ENCODE measurements at regions not wholly inside any gene's neighbourhood (a gene's known extent, or its start where the extent isn't known, plus 50 kb on each side); places are given as distances from the start of the nearest gene placed in this dataset.

DNA sequence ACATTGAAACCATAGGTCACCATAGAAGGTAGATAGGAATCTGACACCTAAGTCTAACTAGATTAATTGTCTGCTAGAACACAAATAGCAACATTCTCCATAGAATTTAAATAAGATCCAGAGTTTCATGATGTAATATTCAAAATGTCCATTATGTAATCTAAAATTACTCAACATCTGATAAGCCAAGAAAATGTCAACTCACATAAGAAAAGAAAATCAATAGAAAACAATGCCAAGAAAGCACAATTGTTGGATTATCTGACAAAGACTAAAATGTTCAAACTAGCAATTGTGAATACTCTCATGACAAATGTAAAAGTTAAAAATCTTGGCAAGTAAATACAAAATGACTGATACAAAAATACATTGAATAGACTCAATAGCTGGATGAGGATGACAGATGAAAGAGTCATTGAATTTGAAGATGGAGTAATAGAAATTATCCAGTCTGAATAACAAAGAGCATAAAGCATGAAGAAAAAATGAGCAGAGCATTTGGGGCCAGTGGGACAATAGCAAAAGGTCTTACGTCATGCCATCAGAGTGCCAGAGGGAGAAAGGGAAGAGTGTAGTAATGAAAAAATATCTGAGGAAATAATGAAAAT lies 358.6 kb downstream of the METTL4 start:
- no peak for DNase-seq (ENCODE audit: low read depth in 1 of 2, low spot score in 1 of 2)
- no peak overlapping the region for H3K4me3 ChIP-seq (replicated peaks; ENCODE audit: insufficient read depth, low read length)
- no peaks in the 10 kb centered on the region for H3K27me3 ChIP-seq (ENCODE audit: insufficient read depth, poor library complexity, severe bottlenecking)
- H3K27ac ChIP-seq (replicated peaks), result no peak overlapping the region
- TF ChIP-seq SPI1 (IDR thresholded peaks at IDR 0.05; ENCODE audit: borderline replicate concordance, low read depth), result no peak
- TF ChIP-seq, protein P1, sequence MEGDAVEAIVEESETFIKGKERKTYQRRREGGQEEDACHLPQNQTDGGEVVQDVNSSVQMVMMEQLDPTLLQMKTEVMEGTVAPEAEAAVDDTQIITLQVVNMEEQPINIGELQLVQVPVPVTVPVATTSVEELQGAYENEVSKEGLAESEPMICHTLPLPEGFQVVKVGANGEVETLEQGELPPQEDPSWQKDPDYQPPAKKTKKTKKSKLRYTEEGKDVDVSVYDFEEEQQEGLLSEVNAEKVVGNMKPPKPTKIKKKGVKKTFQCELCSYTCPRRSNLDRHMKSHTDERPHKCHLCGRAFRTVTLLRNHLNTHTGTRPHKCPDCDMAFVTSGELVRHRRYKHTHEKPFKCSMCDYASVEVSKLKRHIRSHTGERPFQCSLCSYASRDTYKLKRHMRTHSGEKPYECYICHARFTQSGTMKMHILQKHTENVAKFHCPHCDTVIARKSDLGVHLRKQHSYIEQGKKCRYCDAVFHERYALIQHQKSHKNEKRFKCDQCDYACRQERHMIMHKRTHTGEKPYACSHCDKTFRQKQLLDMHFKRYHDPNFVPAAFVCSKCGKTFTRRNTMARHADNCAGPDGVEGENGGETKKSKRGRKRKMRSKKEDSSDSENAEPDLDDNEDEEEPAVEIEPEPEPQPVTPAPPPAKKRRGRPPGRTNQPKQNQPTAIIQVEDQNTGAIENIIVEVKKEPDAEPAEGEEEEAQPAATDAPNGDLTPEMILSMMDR (IDR thresholded peaks at IDR 0.05; ENCODE audit: insufficient read depth, low read length), result no peak
- no peak for TF ChIP-seq GABPA (IDR thresholded peaks at IDR 0.05; ENCODE audit: low read depth)
- TF ChIP-seq, protein P2, sequence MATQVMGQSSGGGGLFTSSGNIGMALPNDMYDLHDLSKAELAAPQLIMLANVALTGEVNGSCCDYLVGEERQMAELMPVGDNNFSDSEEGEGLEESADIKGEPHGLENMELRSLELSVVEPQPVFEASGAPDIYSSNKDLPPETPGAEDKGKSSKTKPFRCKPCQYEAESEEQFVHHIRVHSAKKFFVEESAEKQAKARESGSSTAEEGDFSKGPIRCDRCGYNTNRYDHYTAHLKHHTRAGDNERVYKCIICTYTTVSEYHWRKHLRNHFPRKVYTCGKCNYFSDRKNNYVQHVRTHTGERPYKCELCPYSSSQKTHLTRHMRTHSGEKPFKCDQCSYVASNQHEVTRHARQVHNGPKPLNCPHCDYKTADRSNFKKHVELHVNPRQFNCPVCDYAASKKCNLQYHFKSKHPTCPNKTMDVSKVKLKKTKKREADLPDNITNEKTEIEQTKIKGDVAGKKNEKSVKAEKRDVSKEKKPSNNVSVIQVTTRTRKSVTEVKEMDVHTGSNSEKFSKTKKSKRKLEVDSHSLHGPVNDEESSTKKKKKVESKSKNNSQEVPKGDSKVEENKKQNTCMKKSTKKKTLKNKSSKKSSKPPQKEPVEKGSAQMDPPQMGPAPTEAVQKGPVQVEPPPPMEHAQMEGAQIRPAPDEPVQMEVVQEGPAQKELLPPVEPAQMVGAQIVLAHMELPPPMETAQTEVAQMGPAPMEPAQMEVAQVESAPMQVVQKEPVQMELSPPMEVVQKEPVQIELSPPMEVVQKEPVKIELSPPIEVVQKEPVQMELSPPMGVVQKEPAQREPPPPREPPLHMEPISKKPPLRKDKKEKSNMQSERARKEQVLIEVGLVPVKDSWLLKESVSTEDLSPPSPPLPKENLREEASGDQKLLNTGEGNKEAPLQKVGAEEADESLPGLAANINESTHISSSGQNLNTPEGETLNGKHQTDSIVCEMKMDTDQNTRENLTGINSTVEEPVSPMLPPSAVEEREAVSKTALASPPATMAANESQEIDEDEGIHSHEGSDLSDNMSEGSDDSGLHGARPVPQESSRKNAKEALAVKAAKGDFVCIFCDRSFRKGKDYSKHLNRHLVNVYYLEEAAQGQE (IDR thresholded peaks at IDR 0.05; ENCODE audit: insufficient replicate concordance, low read depth), result no peak

DNA sequence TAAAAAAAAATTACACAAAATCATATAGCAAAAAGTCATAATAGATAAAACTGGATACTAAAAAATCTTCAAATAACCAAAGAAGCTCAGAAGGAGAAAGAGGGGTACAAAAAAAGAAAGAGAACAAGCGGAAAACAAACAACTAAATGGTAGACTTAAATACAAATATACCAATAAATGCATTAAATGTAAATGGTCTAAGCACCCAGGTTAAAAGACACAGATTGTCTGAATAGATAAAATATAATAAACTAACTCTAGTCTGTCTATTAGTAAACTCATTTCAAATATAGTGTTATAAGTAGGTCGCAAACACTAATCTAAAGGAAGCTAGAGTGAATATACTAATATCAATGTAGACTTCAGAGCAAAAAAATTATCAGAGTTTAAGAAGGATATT lies 357.4 kb downstream of the METTL4 start:
- H3K4me3 ChIP-seq (replicated peaks; ENCODE audit: insufficient read depth, low read length), result no peak overlapping the region
- no peak for DNase-seq (ENCODE audit: low read depth in 1 of 2, low spot score in 1 of 2)
- TF ChIP-seq POLR2AphosphoS5 (IDR thresholded peaks at IDR 0.05; ENCODE audit: low read depth), result no peak

DNA sequence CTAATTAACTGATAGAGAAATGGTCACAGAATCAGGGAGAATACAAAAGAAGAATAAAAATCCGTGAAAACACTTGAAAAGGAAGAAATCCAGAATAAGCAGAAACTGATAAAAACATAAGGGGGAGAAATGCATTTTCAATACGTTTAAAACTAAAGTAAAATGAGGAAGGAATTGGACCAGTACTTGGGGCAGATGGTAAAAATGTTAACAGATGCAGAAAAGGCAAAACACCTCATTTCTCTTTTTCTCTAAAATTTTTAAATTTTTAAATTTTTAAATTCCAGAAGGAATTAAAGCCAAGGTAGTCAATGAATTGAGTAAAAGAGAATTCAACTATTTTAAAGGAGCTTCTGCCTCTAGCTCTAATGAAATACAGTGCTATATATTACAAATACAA lies 353.9 kb downstream of the METTL4 start:
- Histone ChIP-seq H3K4me3 (replicated peaks; ENCODE audit: insufficient read depth, low read length) (no peak overlapping the region), H3K27me3 (ENCODE audit: insufficient read depth, poor library complexity, severe bottlenecking) (peaks cover 3% of the 10 kb centered on the region), H3K27ac (replicated peaks) (no peak overlapping the region)
- TF ChIP-seq, protein P1 (IDR thresholded peaks at IDR 0.05; ENCODE audit: insufficient read depth, low read length), result no peak
- TF ChIP-seq SPI1 (IDR thresholded peaks at IDR 0.05; ENCODE audit: borderline replicate concordance, low read depth), result no peak
- TF ChIP-seq GABPA (IDR thresholded peaks at IDR 0.05; ENCODE audit: low read depth), result no peak
- no peak for TF ChIP-seq POLR2AphosphoS5 (IDR thresholded peaks at IDR 0.05; ENCODE audit: low read depth)
- TF ChIP-seq, protein P2 (IDR thresholded peaks at IDR 0.05; ENCODE audit: insufficient replicate concordance, low read depth), result no peak
- DNase-seq (ENCODE audit: low read depth in 1 of 2, low spot score in 1 of 2), result no peak

More for the DNA sequence above, 357.4 kb downstream of the METTL4 start:
- no peak overlapping the region for H3K27ac ChIP-seq (replicated peaks)
- H3K27me3 ChIP-seq (ENCODE audit: insufficient read depth, poor library complexity, severe bottlenecking), result no peaks in the 10 kb centered on the region

DNA sequence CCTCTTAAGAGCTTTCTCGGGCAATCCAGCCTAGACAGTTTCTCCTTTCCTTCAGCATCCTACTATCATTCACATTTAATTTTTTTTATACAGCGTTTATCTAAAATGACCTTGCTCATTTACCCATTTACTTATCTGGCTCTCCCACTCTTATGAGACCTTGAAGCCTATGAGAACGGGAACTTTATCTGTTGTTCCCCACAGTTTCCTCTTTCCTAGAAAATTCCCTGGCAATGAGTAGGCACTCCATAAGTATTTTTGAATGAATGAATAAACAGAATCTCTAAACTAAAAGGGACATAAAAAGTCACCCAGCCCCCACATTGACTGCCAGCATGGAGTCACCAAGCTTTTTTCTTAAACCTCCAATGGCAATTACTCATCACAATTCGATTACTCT lies 353.2 kb downstream of the METTL4 start:
- no peak overlapping the region for H3K27ac ChIP-seq (replicated peaks)
- H3K4me3 ChIP-seq (replicated peaks; ENCODE audit: insufficient read depth, low read length), result no peak overlapping the region
- no peak for TF ChIP-seq GABPA (IDR thresholded peaks at IDR 0.05; ENCODE audit: low read depth)
- peaks cover 3% of the 10 kb centered on the region for H3K27me3 ChIP-seq (ENCODE audit: insufficient read depth, poor library complexity, severe bottlenecking)
- DNase-seq (ENCODE audit: low read depth in 1 of 2, low spot score in 1 of 2), result no peak

DNA sequence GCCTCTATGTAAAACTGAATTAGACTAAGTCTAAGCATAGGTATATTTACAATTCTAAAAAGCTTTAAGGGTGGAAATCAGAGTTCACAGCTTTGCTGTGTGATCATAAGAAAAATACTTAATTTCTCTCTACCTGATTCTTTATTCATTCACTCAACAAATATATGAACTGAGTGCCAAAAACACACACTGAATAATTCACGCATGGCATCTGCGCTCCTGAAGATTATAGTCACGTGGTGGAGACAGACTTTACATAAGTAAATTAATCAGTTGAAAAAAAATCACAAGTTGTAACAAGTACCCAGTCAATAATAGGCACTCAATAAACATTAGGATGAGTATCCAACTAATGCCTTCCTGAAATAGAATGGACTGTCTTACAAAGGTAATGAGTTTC lies 351.6 kb downstream of the METTL4 start:
- H3K27ac ChIP-seq (replicated peaks), result no peak overlapping the region
- TF ChIP-seq, protein P2 (IDR thresholded peaks at IDR 0.05; ENCODE audit: insufficient replicate concordance, low read depth), result no peak
- TF ChIP-seq, protein P1 (IDR thresholded peaks at IDR 0.05; ENCODE audit: insufficient read depth, low read length), result no peak
- no peak for TF ChIP-seq POLR2AphosphoS5 (IDR thresholded peaks at IDR 0.05; ENCODE audit: low read depth)
- TF ChIP-seq SPI1 (IDR thresholded peaks at IDR 0.05; ENCODE audit: borderline replicate concordance, low read depth), result no peak
- TF ChIP-seq GABPA (IDR thresholded peaks at IDR 0.05; ENCODE audit: low read depth), result no peak

More for the DNA sequence above, 351.6 kb downstream of the METTL4 start:
- DNase-seq (ENCODE audit: low read depth in 1 of 2, low spot score in 1 of 2), result no peak
- H3K27me3 ChIP-seq (ENCODE audit: insufficient read depth, poor library complexity, severe bottlenecking), result peaks cover 3% of the 10 kb centered on the region
- no peak overlapping the region for H3K4me3 ChIP-seq (replicated peaks; ENCODE audit: insufficient read depth, low read length)

All from HL-60 (cell line).